ENCODE measurements at regions not wholly inside any gene's neighbourhood (a gene's known extent, or its start where the extent isn't known, plus 50 kb on each side); places are given as distances from the start of the nearest gene placed in this dataset.
"Not testable (repeated sequence)": the region's sequence is repeated elsewhere in the genome, so short reads cannot be mapped to it uniquely, and the experiment has no call there.

DNA sequence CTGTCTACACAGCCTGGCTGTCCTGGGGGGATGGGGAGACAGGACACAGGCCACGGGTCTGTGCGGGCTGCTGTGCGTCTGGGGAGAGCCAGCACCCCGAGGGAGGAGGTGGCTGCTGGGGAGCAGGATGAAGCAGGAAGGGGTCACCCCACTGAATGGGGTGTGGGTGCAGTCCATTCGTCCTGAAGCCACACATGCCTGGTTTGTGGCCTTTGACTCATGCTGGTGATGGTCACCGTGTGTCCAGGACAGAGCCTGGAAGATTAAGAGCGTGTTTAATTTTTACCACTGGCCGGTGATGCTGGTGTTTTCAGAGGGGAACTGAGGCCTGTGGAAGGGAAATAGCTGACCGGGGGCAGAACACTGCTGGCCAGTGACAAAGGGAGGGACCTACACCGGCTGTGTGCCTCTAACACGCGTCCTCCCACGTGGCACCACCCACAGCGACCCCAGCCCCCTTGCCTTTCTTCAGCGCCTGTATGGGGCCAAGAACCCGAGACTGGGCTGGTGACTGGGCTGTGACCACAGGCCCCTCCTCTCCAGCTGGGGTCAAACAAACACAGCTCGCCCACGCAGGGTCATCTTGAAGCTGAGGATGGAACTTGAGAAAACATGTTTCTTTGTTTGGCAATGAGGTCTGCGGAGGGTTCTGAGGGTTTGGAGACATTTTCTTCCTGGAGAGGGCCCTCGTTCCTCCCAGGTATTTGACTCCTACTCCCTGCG, 99.5 kb upstream of the LRPAP1 start:
- TF ChIP-seq POLR2AphosphoS5 (IDR thresholded peaks at IDR 0.05; ENCODE audit: low read depth, low read length); HDAC2 (CRISPR knock-in tag; IDR thresholded peaks at IDR 0.05); ZMYM2 (CRISPR knock-in tag; IDR thresholded peaks at IDR 0.05); MZF1 (CRISPR knock-in tag; IDR thresholded peaks at IDR 0.05; ENCODE audit: borderline replicate concordance); SALL2 (CRISPR knock-in tag; IDR thresholded peaks at IDR 0.05); FOSL2 (CRISPR knock-in tag; IDR thresholded peaks at IDR 0.05): not testable (repeated sequence)
- TF ChIP-seq, protein P1, sequence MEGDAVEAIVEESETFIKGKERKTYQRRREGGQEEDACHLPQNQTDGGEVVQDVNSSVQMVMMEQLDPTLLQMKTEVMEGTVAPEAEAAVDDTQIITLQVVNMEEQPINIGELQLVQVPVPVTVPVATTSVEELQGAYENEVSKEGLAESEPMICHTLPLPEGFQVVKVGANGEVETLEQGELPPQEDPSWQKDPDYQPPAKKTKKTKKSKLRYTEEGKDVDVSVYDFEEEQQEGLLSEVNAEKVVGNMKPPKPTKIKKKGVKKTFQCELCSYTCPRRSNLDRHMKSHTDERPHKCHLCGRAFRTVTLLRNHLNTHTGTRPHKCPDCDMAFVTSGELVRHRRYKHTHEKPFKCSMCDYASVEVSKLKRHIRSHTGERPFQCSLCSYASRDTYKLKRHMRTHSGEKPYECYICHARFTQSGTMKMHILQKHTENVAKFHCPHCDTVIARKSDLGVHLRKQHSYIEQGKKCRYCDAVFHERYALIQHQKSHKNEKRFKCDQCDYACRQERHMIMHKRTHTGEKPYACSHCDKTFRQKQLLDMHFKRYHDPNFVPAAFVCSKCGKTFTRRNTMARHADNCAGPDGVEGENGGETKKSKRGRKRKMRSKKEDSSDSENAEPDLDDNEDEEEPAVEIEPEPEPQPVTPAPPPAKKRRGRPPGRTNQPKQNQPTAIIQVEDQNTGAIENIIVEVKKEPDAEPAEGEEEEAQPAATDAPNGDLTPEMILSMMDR (CRISPR knock-in tag; IDR thresholded peaks at IDR 0.05): not testable (repeated sequence)
